GM23338 (cell line): ENCODE measurements at regions not wholly inside any gene's neighbourhood (a gene's known extent, or its start where the extent isn't known, plus 50 kb on each side); places are given as distances from the start of the nearest gene placed in this dataset.
A peak's percentile ranks its signal among the peaks of the same experiment; 100 is the strongest.

ENCODE experiments used
- ATAC-seq: fragments of 200-7000 bp; cut with Tn5 transposase; 3 replicates; pipeline ENCODE4 v1.9.1; 2020
- DNase-seq: peaks from one replicate; pipeline ENCODE4 v3.0.0-alpha.2; 2015; ENCODE audit warnings: low spot score
- H2AFZ ChIP-seq: fragments of 200-600 bp; sonication (generic); 2 replicates; pipeline ENCODE4 v1.8.0; 2016; ENCODE audit warnings: antibody characterized with exemption, mild to moderate bottlenecking, moderate library complexity
- H3F3A ChIP-seq: fragments of 200-600 bp; sonication (generic); replicated peaks from 2 replicates; pipeline ENCODE4 v1.8.0; 2017; ENCODE audit warnings: antibody characterized with exemption, mixed run types, low read depth
- H3K27ac ChIP-seq: fragments of 200-600 bp; sonication (generic); 2 replicates; pipeline ENCODE4 v1.6.1; 2016; ENCODE audit warnings: low read depth
- H3K27me3 ChIP-seq: fragments of 200-600 bp; sonication (generic); 2 replicates; pipeline ENCODE4 v1.8.0; 2016; ENCODE audit warnings: mild to moderate bottlenecking, mixed run types, moderate library complexity; ENCODE audit not compliant: insufficient read depth
- H3K36me3 ChIP-seq: fragments of 200-600 bp; sonication (generic); 2 replicates; pipeline ENCODE4 v1.8.0; 2016; ENCODE audit warnings: mild to moderate bottlenecking; ENCODE audit not compliant: insufficient read depth
- H3K4me1 ChIP-seq: fragments of 200-600 bp; sonication (generic); 2 replicates; pipeline ENCODE4 v1.8.0; 2016; ENCODE audit warnings: mild to moderate bottlenecking, moderate library complexity; ENCODE audit not compliant: insufficient read depth
- H3K4me2 ChIP-seq: fragments of 200-600 bp; sonication (generic); 2 replicates; pipeline ENCODE4 v1.7.1; 2017; ENCODE audit warnings: mixed run types
- H3K4me3 ChIP-seq: fragments of 200-600 bp; sonication (generic); 2 replicates; pipeline ENCODE4 v1.6.1; 2016; ENCODE audit warnings: mixed run types
- H3K79me2 ChIP-seq: fragments of 200-600 bp; sonication (generic); replicated peaks from 2 replicates; pipeline ENCODE4 v1.8.0; 2017; ENCODE audit warnings: mild to moderate bottlenecking; ENCODE audit not compliant: insufficient read depth
- H3K9me2 ChIP-seq: fragments of 200-600 bp; sonication (generic); 2 replicates; pipeline ENCODE4 v1.8.0; 2017; ENCODE audit not compliant: insufficient read depth
- H4K20me1 ChIP-seq: fragments of 200-600 bp; sonication (generic); replicated peaks from 2 replicates; pipeline ENCODE4 v1.8.0; 2017; ENCODE audit warnings: mild to moderate bottlenecking; ENCODE audit not compliant: insufficient read depth
- H3K27ac Mint-ChIP-seq: 2 replicates; pipeline ENCODE4 v1.8.0; 2020; ENCODE audit warnings: inconsistent platforms, mild to moderate bottlenecking, moderate library complexity, mixed read lengths
- H3K27me3 Mint-ChIP-seq: 3 replicates; pipeline ENCODE4 v1.8.0; 2022; ENCODE audit warnings: low read depth, mild to moderate bottlenecking, moderate library complexity, mixed read lengths, inconsistent platforms; ENCODE audit not compliant: insufficient read depth, poor library complexity
- H3K36me3 Mint-ChIP-seq: 3 replicates; pipeline ENCODE4 v1.8.0; 2021; ENCODE audit warnings: low read depth, mild to moderate bottlenecking, inconsistent platforms, moderate library complexity, mixed read lengths
- H3K4me1 Mint-ChIP-seq: 3 replicates; pipeline ENCODE4 v1.8.0; 2020; ENCODE audit warnings: mild to moderate bottlenecking, inconsistent platforms, mixed read lengths
- H3K4me3 Mint-ChIP-seq: 3 replicates; pipeline ENCODE4 v1.8.0; 2021; ENCODE audit warnings: moderate library complexity, mild to moderate bottlenecking, inconsistent platforms, mixed read lengths
- H3K9me3 Mint-ChIP-seq: 3 replicates; pipeline ENCODE4 v1.8.0; 2020; ENCODE audit warnings: moderate library complexity, mild to moderate bottlenecking, inconsistent platforms, mixed read lengths
- CREB1 ChIP-seq: fragments of 250-450 bp; sonication (Bioruptor Pico); IDR thresholded peaks from 2 replicates; pipeline ENCODE4 v1.5.0; 2020; ENCODE audit warnings: low read depth, mild to moderate bottlenecking, moderate library complexity
- CTCF ChIP-seq, 2 experiments: fragments of 200-600 bp in 1 of 2; sonication (generic) in 1 of 2; conservative IDR thresholded peaks; 2 replicates each; pipeline versions ENCODE4 v1.5.1 to v1.6.1; 2016 to 2017; ENCODE audit warnings: antibody characterized with exemption in 2 of 2, low read depth in 2 of 2, mild to moderate bottlenecking in 2 of 2, moderate library complexity in 1 of 2
- ETS1 ChIP-seq: IDR thresholded peaks from 2 replicates; pipeline ENCODE4 v1.6.1; 2016; ENCODE audit warnings: antibody characterized with exemption
- JUNB ChIP-seq: IDR thresholded peaks from one replicate; pipeline ENCODE4 v1.6.1; 2016; ENCODE audit warnings: antibody characterized with exemption; ENCODE audit not compliant: unreplicated experiment
- POLR2AphosphoS5 ChIP-seq: IDR thresholded peaks from 2 replicates; pipeline ENCODE4 v1.6.1; 2016; ENCODE audit warnings: antibody characterized with exemption, low read depth
- ZNF114 ChIP-seq: fragments of 250-450 bp; sonication (Bioruptor Pico); IDR thresholded peaks from 2 replicates; pipeline ENCODE4 v1.5.0; 2020; ENCODE audit warnings: mild to moderate bottlenecking, moderate library complexity
- ZNF331 ChIP-seq: fragments of 250-450 bp; sonication (Bioruptor Pico); IDR thresholded peaks from 2 replicates; pipeline ENCODE4 v1.5.0; 2020; ENCODE audit warnings: low read depth, mild to moderate bottlenecking, moderate library complexity
- TF ChIP-seq, protein P1 (sequence below): fragments of 250-450 bp; sonication (Bioruptor Pico); IDR thresholded peaks from 2 replicates; pipeline ENCODE4 v1.5.0; 2020; ENCODE audit warnings: mild to moderate bottlenecking, moderate library complexity

DNA sequence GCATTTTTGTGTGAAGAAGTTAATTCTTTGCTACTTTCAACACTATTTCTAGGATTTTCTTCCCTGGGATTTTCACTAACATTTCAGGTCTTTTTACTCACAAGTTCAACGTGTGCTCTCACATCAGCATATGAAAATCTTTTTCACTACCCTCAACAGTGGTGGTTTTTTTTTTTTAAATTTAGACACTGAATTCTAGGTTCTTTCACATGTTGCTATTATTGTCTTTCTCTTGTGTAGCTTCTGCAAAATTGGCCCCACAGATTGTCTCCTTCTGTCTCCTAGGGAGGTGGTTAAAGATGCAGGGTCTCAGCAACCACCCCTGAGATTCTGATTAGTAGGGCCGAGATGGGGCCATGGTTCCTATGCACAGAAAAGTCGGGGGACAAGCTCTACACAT, 165.0 kb upstream of the GPR26 start (continued):
- TF ChIP-seq ZNF114 (no peak), ETS1 (no peak), JUNB (no peak), CREB1 (no peak), POLR2AphosphoS5 (no peak), ZNF331 (CRISPR knock-in tag) (no peak)

DNA sequence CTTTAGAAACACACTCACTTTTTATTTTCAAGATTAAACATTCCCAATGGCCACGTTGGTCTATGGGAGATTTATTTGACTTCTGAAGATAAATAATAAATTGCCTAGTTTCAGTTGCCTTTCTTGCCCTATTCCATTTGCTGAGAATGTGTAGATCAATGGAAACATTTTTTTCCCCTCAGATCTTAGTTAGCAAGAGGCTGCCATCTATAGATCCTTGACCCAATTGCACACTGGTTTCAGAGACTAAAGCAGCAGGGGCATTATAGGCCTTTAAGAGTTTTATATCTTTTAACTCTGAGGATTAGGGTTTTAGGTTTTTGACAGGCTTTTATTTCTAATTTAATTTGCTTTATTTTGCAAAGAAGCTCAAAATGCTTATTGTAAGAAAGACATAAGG, 163.2 kb upstream of the GPR26 start:
- peaks cover 18% of the 10 kb centered on the region for H3K4me1 Mint-ChIP-seq
- no peak overlapping the region for H3K27ac ChIP-seq
- H3K9me2 ChIP-seq: peaks cover 4% of the 10 kb centered on the region; the same call in 1 of the 2 replicates
- H3K36me3 ChIP-seq: no peaks in the 10 kb centered on the region
- H3K27me3 Mint-ChIP-seq: peaks cover under 1% of the 10 kb centered on the region
- H3K27me3 ChIP-seq: no peaks in the 10 kb centered on the region
- no peak overlapping the region for H3K4me3 ChIP-seq
- ATAC-seq: no peak
- no peaks in the 10 kb centered on the region for H3K9me3 Mint-ChIP-seq
- H3K36me3 Mint-ChIP-seq: no peaks in the 10 kb centered on the region
- H3F3A ChIP-seq: no peaks in the 10 kb centered on the region
- H3K27ac Mint-ChIP-seq: no peak overlapping the region
- no peak overlapping the region for H2AFZ ChIP-seq
- no peak overlapping the region for H3K4me3 Mint-ChIP-seq
- H3K4me1 ChIP-seq: peaks cover 14% of the 10 kb centered on the region
- no peak for DNase-seq
- TF ChIP-seq, protein P1, sequence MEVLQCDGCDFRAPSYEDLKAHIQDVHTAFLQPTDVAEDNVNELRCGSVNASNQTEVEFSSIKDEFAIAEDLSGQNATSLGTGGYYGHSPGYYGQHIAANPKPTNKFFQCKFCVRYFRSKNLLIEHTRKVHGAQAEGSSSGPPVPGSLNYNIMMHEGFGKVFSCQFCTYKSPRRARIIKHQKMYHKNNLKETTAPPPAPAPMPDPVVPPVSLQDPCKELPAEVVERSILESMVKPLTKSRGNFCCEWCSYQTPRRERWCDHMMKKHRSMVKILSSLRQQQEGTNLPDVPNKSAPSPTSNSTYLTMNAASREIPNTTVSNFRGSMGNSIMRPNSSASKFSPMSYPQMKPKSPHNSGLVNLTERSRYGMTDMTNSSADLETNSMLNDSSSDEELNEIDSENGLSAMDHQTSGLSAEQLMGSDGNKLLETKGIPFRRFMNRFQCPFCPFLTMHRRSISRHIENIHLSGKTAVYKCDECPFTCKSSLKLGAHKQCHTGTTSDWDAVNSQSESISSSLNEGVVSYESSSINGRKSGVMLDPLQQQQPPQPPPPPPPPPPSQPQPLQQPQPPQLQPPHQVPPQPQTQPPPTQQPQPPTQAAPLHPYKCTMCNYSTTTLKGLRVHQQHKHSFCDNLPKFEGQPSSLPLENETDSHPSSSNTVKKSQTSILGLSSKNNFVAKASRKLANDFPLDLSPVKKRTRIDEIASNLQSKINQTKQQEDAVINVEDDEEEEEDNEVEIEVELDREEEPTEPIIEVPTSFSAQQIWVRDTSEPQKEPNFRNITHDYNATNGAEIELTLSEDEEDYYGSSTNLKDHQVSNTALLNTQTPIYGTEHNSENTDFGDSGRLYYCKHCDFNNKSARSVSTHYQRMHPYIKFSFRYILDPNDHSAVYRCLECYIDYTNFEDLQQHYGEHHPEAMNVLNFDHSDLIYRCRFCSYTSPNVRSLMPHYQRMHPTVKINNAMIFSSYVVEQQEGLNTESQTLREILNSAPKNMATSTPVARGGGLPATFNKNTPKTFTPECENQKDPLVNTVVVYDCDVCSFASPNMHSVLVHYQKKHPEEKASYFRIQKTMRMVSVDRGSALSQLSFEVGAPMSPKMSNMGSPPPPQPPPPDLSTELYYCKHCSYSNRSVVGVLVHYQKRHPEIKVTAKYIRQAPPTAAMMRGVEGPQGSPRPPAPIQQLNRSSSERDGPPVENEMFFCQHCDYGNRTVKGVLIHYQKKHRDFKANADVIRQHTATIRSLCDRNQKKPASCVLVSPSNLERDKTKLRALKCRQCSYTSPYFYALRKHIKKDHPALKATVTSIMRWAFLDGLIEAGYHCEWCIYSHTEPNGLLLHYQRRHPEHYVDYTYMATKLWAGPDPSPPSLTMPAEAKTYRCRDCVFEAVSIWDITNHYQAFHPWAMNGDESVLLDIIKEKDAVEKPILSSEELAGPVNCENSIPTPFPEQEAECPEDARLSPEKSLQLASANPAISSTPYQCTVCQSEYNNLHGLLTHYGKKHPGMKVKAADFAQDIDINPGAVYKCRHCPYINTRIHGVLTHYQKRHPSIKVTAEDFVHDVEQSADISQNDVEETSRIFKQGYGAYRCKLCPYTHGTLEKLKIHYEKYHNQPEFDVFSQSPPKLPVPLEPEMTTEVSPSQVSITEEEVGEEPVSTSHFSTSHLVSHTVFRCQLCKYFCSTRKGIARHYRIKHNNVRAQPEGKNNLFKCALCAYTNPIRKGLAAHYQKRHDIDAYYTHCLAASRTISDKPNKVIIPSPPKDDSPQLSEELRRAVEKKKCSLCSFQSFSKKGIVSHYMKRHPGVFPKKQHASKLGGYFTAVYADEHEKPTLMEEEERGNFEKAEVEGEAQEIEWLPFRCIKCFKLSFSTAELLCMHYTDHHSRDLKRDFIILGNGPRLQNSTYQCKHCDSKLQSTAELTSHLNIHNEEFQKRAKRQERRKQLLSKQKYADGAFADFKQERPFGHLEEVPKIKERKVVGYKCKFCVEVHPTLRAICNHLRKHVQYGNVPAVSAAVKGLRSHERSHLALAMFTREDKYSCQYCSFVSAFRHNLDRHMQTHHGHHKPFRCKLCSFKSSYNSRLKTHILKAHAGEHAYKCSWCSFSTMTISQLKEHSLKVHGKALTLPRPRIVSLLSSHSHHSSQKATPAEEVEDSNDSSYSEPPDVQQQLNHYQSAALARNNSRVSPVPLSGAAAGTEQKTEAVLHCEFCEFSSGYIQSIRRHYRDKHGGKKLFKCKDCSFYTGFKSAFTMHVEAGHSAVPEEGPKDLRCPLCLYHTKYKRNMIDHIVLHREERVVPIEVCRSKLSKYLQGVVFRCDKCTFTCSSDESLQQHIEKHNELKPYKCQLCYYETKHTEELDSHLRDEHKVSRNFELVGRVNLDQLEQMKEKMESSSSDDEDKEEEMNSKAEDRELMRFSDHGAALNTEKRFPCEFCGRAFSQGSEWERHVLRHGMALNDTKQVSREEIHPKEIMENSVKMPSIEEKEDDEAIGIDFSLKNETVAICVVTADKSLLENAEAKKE (CRISPR knock-in tag): no peak
- TF ChIP-seq CTCF (conservative IDR thresholded peaks at IDR 0.05; ENCODE audit: low read depth in 2 of 2): peak; percentile 27 to 41
- no peak overlapping the region for H3K4me2 ChIP-seq
- H3K79me2 ChIP-seq: no peaks in the 10 kb centered on the region
- no peaks in the 10 kb centered on the region for H4K20me1 ChIP-seq
